ENCODE measurements at regions not wholly inside any gene's neighbourhood (a gene's known extent, or its start where the extent isn't known, plus 50 kb on each side); places are given as distances from the start of the nearest gene placed in this dataset.

DNA sequence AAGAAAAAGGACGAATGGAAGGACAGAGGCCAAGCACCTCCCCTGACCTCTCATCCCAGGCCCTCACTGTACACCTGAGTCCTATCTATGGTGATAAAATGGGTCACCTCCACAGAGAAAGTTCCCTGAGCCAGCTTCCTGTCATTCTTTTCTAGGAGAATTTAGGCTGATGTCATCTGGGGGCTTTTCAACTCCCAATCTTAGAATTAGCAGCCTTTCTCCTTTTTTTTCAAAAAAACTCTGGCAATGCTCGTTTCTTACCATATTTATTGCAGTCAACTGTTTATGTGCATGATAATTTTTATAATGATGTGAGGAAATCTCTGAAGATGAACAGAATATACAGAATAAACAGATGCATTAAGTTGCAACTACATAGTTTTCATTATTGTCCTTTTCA is 177.6 kb downstream of the SNAPC1 start:
- WGBS, 2 donors, result 30 to 46% methylated on average over 2 of the region's 2 CpGs
- intact Hi-C loops (cut with DNase I), result no loop called here
- H3K4me1 ChIP-seq, result no peaks in the 10 kb centered on the region

DNA sequence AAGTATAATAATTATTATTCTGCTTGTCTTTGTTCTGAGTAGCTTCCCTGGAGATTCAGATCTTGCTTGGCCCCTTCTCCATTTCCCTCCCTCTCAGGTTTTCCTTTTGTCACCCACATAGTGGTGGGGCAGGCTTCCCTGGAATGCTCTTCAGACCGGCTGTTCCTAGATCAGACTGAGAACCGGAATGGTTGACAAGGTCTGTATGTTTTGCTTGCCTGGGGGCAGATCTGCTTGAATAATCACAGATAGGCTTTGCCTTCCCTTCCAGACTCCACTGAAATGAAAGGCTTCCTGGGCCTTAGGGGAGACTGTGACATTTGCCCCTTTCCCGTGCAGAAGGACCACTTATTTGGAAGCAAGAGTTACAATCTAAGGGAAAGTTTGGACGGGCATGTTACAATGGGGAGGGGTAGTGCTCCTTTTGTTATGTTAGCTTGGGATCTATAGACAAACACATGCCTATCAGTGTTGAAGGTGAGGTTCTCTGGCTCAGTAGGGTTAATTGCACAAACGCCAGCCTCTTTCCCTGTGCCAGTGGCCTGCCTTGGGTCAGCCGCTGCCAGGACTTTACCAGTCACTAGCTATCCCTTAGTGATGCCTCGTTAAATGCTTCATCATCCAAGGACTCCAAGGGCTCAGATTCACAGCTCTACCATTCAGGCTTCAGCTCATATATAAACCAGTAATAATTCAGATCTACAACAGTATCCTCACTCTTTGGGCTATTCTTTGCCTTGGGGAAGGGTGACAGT is 178.6 kb downstream of the SNAPC1 start:
- DNase-seq (no peak), ATAC-seq (no peak)
- no peak overlapping the region for H3K27ac ChIP-seq
- TF ChIP-seq, protein P1, sequence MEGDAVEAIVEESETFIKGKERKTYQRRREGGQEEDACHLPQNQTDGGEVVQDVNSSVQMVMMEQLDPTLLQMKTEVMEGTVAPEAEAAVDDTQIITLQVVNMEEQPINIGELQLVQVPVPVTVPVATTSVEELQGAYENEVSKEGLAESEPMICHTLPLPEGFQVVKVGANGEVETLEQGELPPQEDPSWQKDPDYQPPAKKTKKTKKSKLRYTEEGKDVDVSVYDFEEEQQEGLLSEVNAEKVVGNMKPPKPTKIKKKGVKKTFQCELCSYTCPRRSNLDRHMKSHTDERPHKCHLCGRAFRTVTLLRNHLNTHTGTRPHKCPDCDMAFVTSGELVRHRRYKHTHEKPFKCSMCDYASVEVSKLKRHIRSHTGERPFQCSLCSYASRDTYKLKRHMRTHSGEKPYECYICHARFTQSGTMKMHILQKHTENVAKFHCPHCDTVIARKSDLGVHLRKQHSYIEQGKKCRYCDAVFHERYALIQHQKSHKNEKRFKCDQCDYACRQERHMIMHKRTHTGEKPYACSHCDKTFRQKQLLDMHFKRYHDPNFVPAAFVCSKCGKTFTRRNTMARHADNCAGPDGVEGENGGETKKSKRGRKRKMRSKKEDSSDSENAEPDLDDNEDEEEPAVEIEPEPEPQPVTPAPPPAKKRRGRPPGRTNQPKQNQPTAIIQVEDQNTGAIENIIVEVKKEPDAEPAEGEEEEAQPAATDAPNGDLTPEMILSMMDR (IDR thresholded peaks at IDR 0.05), result no peak
- H3K4me3 ChIP-seq, result no peak overlapping the region
- H3K4me1 ChIP-seq, result no peaks in the 10 kb centered on the region
- peaks cover 0 to 21% (median 3%) of the 10 kb centered on the region in 7 donors for H3K27me3 ChIP-seq
- WGBS, 2 donors, result 45 to 48% methylated on average over 7 of the region's 7 CpGs
- intact Hi-C loops (cut with DNase I), result no loop called here
- H3K9me3 ChIP-seq, result peaks cover 0 to 18% (median 0%) of the 10 kb centered on the region in 11 donors
- H3K36me3 ChIP-seq, result no peaks in the 10 kb centered on the region

More for the DNA sequence above, 177.6 kb downstream of the SNAPC1 start:
- Histone ChIP-seq H3K4me3 (no peak overlapping the region), H3K27me3 (peaks cover 0 to 25% (median 3%) of the 10 kb centered on the region in 7 donors), H3K9me3 (peaks cover 0 to 12% (median 0%) of the 10 kb centered on the region in 11 donors), H3K27ac (no peak overlapping the region), H3K36me3 (no peaks in the 10 kb centered on the region)
- ATAC-seq (no peak), DNase-seq (no peak)
- TF ChIP-seq, protein P1 (IDR thresholded peaks at IDR 0.05), result no peak

DNA sequence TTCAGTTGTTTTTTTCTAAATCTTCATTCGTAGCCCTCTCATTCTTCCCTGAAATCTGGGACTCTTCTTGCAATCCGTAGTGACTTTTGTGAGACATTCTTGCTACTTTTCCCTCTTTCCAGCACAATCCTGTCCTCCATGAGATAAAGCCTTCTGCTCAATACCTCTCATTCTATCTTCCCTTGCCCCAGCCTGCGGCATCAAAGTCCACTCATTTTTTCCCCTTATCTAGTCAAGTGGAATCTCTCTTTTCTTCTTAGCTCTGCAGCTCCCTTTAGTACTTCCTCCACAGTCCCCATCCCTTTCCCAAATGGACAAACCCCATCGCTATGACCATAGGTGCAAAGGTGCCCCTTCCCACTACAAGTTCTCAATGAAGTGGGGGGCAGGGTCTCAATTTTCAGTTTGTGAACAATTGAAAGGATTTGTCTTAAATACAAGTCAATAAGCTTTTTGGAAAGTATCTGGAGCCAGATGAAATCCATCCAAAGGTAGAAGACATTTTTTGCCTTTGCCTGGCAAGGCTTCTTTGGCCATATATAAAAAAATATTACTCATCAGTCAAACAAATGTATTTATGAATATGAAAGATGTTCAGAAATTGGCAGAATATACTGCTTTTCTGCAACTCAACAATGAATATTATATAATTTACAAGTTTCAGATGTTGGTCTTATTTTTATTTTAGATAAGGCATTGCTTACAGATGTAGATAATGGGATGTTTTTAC is 179.4 kb downstream of the SNAPC1 start:
- intact Hi-C loops (cut with DNase I), result no loop called here
- DNase-seq (no peak), ATAC-seq (no peak)
- H3K4me3 ChIP-seq, result no peak overlapping the region
- TF ChIP-seq, protein P1 (IDR thresholded peaks at IDR 0.05), result no peak
- H3K4me1 ChIP-seq, result no peaks in the 10 kb centered on the region
- peaks cover 0 to 18% (median 0%) of the 10 kb centered on the region in 11 donors for H3K9me3 ChIP-seq
- WGBS, 2 donors, result 80 to 81% methylated on average over 4 of the region's 4 CpGs
- H3K27ac ChIP-seq, result no peak overlapping the region
- no peaks in the 10 kb centered on the region for H3K36me3 ChIP-seq
- H3K27me3 ChIP-seq, result peaks cover 0 to 16% (median 3%) of the 10 kb centered on the region in 7 donors

DNA sequence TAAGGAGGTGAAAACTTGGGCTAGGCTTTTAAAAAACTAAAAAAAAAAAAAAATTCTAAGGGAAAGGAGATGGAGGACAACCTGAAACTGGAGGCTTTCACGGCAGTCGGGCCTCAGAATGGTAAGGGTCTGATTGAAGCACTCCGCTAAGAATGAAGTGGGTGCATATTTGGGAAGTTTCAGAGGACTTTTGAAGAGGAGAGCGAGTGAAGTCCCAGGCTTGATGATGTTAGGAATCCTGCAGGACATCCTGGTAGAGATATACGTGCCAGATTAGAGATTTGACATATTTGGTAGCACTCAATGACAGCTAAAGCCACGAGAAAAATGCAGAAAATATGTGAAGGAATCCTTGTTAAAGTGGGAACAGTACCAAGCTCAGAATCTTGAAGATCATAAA is 186.2 kb downstream of the SNAPC1 start:
- H3K36me3 ChIP-seq, result no peaks in the 10 kb centered on the region
- intact Hi-C loops (cut with DNase I), result no loop called here
- no peak for DNase-seq
- H3K4me3 ChIP-seq, result no peak overlapping the region
- TF ChIP-seq, protein P1 (IDR thresholded peaks at IDR 0.05), result no peak
- peaks cover 0 to 18% (median 0%) of the 10 kb centered on the region in 11 donors for H3K9me3 ChIP-seq
- H3K27me3 ChIP-seq, result no peaks in the 10 kb centered on the region
- H3K27ac ChIP-seq, result no peak overlapping the region
- no peaks in the 10 kb centered on the region for H3K4me1 ChIP-seq
- ATAC-seq, result no peak
- 75 to 76% methylated on average over 6 of the region's 6 CpGs for WGBS, 2 donors

Measured in heart right ventricle (tissue), 16 donors.